ENCODE measurements at regions not wholly inside any gene's neighbourhood (a gene's known extent, or its start where the extent isn't known, plus 50 kb on each side); places are given as distances from the start of the nearest gene placed in this dataset.

- DNase-seq, result no peak
Observed at GRCh38 chr2:6506859-6507258, 358.8 kb downstream of the CMPK2 start.

DNA sequence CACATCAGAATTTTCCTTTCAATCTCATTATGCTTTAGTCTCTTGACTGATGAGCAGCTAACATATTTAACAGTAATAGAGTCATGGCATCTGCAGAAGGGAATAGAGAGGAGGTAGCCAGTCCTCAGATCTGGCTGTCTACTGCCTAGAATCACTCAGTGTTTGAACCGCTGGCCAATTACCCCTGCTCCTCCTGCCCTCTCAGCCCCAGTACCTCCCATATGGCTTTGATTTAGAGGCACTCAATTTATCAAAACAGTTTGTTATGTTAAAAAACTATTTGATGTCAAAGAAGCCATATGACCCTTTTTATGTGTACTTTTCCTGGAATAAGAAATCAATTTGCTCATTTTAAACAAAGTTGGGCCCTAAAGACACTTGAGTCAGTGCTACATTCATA, 355.2 kb downstream of the CMPK2 start:
- no peak for DNase-seq

- DNase-seq, result no peak
Observed at GRCh38 chr2:6512589-6512988, 353.1 kb downstream of the CMPK2 start.

DNA sequence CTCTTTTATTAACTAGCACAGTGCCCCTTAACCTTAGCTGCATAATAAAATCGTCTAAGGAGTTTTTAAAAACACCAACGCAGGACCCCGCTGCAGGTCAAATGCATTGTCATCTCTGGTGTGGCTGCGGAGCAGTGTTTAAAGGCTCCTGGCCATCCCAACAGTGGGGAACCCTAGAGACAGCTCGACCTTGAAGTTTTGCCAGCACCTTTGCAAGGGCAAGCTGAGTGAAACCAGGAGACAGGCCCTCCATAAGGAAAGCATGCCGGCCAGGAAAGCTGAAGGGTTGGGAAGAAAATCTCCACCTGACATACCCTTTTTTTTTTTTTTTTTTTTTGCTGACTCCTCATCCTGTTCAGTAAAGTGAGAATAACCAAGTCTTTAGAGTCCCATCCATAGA, 349.0 kb downstream of the CMPK2 start:
- DNase-seq, result no peak

DNA sequence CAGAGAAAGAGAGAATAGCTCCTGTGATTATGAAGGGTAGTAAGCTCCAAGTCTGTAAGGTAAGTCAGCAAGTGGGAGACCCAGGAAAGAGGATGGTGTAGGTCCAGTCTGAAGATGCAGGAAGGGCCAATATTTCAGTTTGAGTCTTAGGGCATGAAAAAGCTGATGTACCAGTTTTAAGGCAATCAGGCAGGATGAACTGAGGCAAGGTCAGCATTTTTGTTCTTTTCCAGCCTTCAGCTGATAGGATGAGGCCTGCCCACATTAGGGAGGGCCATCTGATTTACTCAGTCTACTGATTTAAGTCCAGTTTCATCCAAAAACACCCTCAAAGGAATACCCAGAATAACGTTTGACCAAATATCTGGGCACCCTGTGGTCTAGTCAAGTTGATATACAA, 347.3 kb downstream of the CMPK2 start:
- DNase-seq, result no peak

- DNase-seq, result no peak
Observed at GRCh38 chr2:6523476-6523875, 342.2 kb downstream of the CMPK2 start.

DNA sequence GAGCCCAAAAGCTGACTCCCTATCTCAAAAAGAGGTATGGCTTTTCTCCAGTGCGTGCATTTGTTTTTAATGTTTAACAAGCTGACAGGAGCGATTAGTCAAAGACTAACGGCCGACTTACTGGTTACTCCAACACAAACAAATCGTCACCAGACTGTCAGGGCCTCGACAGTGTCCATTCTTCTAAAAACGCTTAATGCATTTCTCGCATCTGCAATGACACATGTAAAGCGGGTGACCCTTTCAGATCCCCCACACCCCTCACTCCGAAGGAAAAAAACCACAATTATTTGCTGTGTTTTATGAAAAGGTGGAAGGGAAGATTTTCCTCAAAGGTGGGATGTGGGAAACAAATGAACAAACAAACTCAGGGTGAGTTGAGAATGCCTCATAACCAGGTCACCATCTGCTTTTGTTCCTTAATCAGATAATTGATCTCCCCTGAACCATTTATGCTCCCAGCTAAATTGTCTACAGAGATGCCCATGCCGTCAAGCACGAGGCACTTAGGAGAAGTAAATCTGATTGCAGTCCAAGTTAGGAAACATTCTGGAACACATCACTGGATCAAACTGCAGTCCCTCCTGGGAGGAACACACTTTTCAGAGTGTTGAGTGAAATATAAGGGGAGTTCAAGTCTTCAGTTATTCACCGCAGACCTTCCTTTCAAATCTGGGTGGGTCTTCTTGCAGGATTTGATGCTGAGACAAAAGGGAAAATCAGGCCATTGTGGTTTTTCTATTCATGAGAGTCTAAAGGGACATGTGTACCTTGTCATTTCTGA, 340.8 kb downstream of the CMPK2 start:
- no peak for DNase-seq

DNA sequence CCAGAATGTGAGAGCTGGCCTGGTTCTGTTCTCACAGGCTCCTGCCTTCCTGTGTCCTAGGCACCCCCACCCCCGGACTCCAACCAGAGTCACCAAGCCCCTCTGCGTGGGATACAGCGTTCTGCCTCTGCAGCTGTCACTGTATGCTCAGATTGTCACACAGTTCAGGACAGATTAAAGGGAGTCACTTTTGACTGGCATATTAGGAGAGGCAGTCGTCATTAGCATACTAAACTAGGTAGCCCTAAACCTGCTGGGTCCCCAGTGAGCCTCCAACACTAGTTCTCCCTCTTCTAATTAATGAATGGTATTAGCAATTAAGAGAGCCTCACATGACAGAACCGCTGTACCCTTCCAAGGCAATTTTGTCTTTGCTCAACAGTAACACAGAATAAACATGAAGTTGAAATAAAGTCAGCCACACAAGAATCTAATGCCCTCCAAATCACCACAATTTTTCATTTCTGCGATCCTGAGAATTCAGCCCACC, 340.2 kb downstream of the CMPK2 start:
- DNase-seq, result no peak

GRCh38 chr2:6526093-6526824, 339.4 kb downstream of the CMPK2 start:
- no peak for DNase-seq

- no peak for DNase-seq
Observed at GRCh38 chr2:6531304-6531703, 334.4 kb downstream of the CMPK2 start.

DNA sequence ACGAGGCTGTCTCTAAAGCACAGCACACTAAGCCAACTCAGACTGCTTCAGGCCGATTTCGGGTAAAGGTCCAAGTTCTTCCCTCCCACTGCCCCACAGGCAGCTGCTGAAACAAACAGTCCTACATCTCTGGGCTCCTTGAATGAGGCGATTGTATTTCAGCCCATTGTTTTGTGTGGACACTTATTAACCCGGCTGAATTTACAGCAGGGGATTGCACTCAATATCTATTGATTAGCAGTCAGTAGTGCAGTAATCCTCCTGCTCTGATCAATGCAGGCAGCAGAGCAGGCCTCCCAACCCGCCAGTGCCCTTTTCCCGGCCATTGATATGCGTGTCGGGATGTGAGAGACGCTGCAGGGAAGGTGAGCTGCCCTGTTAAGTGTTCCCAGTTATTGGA, 330.1 kb downstream of the CMPK2 start:
- peak in 29 of 51 donors; percentile 2 to 66 (median 21) for DNase-seq

- DNase-seq, result no peak
Observed at GRCh38 chr2:6538607-6539006, 327.1 kb downstream of the CMPK2 start.

GRCh38 chr2:6545336-6545735, 320.4 kb downstream of the CMPK2 start:
- no peak for DNase-seq

GRCh38 chr2:6545795-6546194, 319.9 kb downstream of the CMPK2 start:
- no peak for DNase-seq

DNA sequence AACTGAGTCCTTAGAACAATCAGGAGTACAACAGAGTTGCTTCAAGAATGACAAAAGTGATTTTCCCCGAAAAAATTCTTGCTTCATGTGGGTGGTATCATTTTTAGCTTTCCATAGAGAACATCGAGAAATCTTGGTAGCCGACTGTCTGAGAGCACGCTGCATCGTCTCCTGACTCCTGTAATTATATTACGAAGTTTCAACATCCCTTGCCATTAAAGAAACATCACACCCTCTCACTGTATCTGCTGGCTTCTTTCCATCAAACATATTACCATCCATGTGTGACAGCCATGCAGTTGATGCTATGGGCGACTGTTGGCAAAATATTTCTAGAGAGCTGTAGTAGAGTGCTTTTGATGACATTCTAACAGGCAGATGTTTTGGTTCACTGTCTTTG, 311.2 kb downstream of the CMPK2 start:
- DNase-seq, result no peak

- DNase-seq, result no peak
Observed at GRCh38 chr2:6556755-6557154, 309.0 kb downstream of the CMPK2 start.

- no peak for DNase-seq
Observed at GRCh38 chr2:6557737-6558136, 308.0 kb downstream of the CMPK2 start.

GRCh38 chr2:6562771-6563170, 302.9 kb downstream of the CMPK2 start:
- DNase-seq, result no peak

GRCh38 chr2:6564326-6564725, 301.4 kb downstream of the CMPK2 start:
- DNase-seq, result no peak

DNA sequence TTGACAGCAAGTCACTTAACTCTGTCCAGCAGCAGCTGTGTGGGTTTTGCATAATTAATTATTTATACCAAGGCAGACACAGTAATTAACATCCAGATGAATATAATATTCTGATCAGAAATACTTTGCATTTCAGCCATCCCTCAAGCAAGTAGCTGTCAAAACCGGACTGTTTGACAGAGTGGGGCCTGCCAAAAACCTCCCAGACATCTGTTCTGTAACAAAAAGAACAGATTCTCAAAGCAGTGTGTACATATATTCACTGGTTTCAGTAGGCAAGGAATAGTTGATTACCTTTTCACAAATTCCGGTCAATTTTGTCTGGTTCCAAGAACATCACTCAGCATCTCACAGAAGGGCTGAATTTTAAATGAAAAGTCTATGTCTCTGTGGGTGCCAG, 291.6 kb downstream of the CMPK2 start:
- DNase-seq, result no peak

DNA sequence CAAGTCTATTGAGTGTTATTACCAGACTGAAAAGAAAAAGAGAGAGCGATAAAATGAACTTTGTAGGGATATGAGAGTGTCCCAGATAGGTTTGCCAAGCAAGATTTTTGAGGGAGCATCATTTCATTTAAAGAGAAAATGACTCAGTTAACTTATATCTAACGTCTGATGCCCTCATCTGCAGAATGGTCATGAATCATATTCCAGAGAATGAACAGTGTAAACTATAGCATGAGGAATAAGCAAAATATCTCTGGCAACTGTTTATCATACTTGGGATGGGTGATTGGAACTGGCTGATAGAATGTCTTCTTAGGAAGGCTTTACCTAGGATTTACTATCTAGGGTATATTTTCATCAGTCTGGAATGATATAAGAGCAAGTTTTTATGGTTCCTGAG, 289.4 kb downstream of the CMPK2 start:
- no peak for DNase-seq

DNA sequence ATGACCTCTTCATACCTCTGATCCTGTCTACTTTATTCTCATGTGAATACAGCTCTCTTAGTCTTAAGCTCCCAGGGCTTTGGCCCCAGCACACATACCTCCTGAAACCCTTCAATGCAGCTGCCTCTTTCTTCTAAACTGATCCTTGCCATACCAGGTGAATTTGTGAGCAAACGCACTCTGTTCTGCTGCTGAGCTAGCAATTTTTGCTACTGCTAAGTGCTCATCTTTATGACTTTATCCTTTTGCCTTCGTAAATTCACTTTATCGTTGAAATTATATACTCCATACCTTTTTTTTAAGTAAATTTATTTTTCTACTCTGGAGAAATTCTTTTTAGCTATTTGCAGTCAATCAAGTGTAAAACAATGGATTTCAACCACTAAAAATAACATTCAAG, 287.7 kb downstream of the CMPK2 start:
- DNase-seq, result no peak

DNA sequence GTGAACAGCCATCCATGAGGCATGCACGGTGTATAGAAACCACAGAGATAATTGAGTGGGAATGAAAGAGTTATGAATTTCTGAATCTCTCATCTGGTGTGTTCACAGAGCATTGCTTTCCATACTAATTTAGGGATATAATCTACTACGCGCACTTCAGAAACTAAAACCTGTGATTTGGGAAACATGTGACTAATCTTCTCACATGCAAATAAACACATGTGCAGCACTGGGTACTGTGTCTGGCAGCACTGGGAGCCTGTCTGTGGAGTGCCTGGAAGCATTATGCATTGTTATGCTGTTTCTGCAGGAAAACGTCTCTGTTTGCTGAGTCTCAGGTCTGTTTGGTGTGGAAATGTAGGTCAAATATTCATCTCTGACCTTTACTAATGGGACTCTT, 287.3 kb downstream of the CMPK2 start:
- no peak for DNase-seq

Measured in hypothalamus (tissue), 51 donors.